NCI-H1436 (cell line): ENCODE measurements at regions not wholly inside any gene's neighbourhood (a gene's known extent, or its start where the extent isn't known, plus 50 kb on each side); places are given as distances from the start of the nearest gene placed in this dataset.

ENCODE experiments used
- DNase-seq: peaks from one replicate; lab custom pipeline; 2025; lab: John Stamatoyannopoulos, UW

DNA sequence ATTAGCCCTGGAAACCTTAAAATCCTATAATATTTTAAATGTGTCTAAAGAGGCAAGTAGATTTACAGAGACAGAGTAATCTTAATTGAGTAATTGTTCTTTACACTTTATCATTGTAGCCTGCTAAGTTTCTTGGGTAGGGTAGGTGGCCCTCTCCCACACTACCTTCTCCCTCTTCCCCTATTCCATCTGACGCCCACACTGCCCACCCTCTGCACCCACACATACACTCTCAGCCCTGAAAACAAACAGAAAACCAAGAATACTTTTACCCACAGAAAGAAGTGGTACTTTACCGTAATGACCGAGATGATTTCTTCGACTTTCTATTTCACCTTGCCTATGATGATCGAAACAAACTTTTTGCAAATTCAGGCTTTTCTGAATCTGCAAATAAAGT is 320.4 kb upstream of the OBI1 start:
- DNase-seq: no peak

DNA sequence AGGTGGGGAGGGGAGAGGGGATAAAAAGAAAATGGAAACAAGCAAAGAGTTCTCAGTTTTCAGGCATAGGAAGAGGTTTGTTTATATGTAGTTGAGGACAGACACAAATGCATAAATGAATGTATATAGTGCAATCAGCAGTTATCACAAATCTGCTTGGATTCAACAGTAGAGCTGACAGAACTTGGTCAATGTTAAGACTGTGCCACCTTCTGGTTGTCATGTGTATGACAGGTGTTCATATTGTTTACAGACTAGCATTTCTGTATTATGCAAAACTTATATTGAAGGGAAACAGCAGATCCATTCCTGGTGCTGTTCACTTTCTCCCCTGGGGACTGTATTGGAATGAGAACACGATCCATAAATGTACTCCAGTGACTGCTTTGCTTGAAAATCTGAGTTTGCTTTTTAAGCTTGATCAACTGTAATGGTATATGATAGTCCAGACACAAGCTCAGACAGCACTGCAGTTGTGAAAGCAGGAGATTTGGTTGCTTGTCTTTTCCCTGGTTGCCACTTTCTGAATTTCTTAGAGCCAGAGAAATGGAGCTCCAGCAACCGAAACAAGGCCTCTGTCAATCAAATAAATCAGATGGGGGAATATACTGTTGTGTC is 319.5 kb upstream of the OBI1 start:
- peak; percentile 52 for DNase-seq

DNA sequence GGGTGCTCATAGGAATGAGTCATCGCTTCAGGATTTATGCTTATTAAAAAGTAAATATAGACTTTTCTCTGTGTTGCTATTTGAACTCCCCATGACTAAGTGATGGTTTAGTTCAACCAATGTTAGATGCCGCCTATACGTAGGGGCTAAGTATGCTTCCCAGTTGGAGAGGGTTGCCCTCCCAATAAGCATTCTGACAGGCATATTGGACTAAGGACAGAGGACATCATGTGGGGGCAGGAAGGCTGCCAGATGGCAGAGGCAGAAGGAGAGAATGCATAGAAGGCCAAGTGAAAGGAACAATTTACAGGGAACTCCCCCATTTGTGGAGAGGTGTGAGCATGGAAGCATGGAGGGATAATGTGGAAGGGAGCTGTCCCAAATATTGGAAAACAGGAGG is 318.4 kb upstream of the OBI1 start:
- DNase-seq: no peak

DNA sequence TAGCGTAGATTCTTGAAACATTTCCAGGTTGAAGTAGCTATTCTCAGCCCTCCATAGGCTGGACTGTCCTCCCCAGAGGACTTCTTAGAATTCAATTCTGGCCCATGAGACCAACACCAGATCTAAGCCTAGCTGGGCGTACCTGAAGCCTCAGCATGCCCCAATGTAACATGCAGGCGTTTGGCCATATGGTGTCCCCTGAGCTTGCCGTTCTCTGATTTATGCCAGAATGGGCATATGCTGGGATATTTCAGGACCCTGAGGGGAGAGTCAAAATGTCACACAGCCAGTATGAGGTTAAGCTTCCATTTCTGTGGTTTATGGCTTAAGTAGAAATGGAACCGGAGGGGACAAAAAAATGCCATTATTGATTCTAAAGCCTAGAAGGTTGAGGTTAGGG is 317.7 kb upstream of the OBI1 start:
- no peak for DNase-seq

DNA sequence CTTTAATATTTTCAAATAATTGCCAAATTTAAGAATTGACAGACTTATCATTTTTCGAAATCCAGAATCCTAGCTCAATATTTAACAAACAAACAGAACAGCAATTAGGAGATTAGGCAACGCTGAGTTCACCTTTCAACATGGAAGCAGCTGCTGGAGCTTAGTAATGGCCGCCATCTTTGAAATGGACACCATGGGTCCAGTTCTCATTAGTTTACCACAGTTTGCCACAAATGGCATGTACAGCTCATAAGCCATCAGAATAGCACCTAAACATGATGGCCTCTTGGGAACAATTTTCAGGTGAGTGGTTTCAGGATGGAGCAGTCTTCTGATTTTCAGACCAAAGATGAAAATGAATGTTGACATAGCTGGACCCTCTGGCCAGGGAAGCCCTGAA is 313.6 kb upstream of the OBI1 start:
- no peak for DNase-seq

DNA sequence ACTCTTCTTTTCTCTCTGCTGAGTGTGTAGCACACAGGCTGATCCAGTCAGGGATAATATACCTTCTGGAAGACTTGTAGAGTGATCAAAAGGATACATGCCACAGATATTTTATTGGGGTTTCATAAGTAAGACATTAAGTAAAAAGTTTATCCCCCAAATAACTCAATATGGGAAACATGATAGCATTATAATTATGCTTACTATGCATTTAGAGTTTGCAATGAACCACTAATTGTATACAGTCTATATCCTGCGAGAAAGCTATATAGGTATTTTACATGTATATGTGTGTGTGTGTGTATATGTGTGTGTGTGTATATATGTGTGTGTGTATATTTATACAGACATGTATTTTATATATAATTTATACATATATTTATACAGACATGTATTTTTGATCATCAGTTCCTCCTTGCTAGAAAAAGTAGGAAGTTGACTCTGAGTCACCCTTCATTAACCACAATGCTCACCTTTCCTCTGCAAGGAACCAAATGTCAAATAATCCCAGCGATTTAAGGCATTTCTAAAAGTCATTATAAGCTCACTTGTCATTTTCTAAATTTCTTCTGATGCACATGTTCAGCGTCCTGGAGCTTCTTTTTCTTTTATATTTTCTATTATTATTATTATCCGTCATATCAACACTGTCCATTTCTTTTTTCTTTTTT is 312.5 kb upstream of the OBI1 start:
- DNase-seq: no peak

DNA sequence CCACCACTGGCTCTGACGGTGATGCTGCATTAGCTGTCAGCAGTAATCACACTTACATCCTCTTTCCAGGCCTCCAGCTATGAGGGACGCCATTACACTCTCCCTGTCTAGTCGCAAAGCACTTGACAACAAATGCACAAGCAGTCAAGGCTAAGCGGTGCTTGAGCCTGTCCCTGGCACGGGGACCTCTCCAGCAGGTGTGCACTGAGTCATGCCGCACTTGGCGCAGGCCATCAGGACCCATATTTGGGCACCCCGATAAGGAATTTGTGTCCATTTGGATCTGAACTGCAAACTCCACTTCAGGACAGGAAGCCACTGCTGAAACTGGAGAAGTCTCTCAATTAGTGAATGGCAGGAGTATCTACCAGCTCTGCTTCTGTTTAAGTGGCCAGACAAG is 301.9 kb upstream of the OBI1 start:
- DNase-seq: no peak

DNA sequence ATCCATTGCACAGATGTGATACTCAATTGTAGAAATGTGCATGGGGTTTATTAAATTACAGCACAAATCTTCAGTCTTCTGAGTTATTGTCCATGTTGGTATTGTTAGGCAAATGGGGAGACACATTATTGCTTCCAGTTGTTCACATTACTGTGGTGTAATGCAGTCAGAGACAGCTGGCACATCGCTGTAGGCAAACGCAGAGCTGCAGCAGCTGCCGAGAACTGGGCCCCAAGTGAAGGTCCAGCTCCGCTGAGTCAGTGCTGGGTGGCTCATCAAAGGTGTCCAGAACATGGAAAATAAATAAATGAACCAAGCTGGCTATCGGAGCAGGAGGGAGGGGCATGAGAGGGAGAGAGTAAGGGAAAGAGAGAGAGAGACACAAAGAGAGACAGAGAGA is 299.1 kb upstream of the OBI1 start:
- DNase-seq: no peak

DNA sequence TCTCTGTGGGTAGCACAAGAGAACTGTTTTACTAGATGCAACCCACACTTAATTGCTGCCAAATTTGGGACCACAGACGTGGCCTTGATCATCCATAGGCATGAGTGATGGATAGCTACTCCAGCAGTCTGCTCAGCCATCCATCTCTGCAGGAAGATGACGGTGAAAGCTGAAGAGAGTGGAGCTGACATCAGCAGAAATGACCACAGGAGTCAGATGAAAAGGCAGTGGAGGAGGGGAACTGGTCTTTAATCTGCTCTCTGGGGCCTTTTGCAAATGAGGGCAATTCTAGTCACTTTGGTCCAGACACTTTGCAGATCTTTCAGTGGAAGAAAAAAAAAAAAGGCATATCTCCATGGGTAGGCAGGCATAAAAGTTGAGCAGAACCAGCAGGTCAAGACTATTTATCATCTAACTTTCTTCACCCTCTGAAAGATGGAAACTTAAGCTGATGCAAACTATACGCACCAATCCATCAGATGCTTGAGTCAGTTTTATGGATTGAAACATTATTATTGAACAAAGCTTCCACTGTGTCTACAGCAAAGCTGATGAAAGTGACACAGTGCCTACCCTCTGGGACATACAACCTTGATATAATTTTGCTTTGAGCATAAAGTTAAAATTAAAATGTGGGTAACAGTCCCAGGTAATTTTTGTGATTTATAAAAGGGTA is 281.6 kb upstream of the OBI1 start:
- no peak for DNase-seq

DNA sequence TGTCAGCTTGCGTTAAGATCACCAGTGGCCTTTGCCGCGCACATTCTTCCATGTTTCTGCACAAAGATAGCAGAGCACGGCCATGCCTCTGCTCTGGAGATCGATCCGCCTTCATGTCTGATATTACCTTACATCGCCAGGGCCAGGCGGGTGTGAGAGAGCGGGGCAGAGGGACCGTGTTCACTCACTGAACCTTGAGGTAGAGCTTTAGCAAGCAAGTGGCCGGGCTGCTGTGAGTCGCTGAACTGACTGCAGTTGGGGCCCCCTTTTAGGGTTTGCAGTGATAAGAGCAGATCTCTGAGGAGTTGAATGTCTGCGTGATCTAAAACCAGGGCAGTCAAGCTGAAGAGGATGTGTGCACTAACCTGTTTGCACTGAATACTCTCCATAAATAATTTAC is 275.4 kb upstream of the OBI1 start:
- DNase-seq: no peak

DNA sequence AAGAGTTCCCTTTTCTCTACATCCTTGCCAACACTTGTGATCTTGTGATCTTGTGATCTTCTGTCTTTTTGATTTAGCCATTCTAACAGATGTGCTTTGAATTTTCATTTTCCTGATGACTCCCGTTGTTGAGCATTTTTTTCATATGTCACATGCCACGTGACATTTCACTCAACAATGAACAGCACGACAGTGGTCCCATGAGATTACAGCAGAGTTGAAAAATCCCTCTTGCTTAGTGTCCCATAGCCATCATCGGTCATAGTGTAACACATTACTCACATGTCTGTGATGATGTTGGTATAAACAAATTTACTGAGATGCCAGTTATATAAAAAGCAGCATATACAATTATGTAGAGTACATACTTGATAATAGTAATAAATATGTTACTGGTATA is 256.1 kb upstream of the OBI1 start:
- no peak for DNase-seq

DNA sequence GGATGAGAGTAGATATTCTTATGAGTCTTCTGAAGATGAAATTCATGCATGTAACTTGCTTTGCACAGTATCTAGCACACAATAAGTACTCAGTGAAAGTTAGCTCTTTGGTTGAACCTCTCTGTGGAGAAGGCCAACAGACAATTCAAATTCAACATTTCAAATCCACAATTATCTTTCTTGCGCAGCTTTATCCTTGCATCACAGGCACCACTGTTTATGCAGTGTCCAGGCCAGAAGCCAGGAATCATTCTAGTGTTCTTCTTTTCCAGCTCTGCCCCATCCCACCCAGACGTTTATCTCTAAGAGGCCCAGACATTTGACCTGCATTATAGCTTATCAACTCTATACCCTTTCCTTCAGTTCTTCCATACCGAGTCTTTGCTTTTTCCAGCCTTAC is 254.7 kb upstream of the OBI1 start:
- DNase-seq: no peak

DNA sequence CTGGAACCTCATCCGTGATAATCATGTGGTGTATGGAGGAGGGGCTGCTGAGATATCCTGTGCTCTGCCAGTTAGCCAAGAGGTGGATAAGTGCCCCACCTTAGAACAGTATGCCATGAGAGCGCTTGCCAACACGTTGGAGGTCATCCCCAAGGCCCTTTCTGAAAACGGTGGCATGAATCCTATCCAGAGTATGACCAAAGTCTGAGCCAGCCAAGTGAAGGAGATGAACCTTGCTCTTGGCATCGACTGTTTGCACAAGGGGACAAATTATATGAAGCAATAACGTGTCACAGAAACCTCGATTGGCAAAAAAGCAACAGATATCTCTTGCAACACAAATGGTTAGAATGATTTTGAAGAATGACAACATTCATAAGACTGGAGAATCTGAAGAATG is 251.2 kb upstream of the OBI1 start:
- DNase-seq: no peak

DNA sequence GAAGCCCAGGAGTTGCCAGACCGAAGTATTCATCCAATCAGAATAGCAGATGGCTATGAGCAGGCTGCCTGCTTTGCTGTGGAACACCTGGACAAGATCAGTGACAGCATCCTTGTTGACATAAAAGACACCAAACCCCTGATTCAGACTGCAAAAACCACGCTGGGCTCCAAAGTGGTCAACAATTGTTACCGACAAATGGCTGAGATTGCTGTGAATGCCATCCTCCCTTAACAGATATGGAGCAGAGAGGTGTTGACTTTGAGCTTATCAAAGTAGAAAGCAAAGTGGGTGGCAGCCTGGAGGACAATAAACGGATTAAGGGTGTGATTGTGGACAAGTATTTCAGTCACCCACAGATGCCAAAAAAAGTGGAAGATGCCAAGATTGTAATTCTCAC is 250.3 kb upstream of the OBI1 start:
- DNase-seq: no peak

DNA sequence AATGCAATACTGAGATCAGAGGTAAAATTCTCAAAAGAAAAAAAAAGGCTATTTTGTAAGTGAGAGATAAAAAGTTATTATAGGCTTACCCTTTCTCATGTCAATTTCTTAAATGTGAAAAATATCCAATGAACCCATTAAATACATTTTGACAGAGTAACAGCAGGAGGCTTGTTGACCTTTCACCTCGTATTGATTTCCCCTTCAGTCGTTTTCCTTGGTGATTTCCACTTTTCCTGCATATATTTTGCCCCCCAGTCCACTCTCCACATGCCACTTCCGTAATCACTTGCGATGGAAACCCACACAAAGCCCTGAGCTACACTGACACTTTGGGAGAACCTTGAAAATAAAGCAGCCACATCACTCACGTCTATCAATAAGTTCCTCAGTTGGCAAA is 248.1 kb upstream of the OBI1 start:
- DNase-seq: no peak

DNA sequence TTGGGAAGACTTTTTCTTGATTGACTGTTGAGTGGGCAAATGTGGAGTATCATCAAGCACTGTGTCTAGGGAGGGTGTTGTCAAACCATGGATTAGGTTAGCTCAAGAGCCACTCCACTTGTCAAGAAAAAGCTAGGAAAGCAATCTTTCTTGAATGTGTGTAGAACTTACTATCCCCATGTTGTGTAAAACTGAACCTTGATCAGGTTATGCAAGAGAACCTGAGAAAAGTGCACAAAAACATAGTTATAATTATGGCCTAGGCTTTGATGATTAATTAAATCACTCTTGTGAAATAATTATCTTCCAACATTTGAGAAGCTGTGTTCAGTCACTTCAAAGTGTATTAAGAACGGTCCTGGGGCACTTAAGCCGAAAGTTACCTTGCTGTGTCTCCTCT is 238.2 kb upstream of the OBI1 start:
- DNase-seq: no peak

DNA sequence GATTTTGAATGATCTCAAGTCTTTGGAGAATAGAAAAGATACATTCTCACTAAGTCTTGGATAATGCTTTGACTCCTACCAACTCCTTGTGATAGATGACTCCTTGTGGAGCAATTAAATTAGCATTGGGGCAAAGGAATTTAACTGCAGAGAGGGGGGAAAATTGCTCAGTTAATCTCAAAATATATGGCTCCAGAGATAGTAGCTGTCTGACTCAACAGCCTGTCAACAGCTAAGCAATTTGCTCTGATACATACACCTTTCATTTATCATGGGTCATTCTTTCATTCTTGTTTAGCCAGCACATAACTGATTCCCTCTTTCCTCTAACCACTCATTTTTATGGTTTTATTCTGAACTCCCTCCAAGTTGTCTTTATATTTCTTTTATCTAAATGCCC is 225.6 kb upstream of the OBI1 start:
- no peak for DNase-seq

DNA sequence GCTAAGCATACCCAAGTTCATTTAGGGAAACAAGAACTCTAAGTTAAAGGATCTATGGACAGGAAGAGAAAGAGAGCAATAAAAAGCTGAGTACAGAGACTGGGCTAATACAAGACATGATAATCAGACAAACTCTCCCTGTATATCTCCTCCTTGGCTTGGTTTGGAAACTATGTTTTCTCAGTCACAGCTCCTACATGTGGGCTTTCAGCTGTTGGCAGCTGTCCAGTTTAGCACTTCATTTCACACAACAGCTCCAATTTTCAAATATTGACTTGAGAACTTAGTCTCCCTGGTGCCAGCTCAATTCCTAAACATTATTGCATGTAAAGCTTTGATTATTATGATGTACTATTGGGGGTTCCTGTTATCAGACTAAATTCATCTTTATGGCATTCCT is 222.8 kb upstream of the OBI1 start:
- peak; percentile 64 for DNase-seq

DNA sequence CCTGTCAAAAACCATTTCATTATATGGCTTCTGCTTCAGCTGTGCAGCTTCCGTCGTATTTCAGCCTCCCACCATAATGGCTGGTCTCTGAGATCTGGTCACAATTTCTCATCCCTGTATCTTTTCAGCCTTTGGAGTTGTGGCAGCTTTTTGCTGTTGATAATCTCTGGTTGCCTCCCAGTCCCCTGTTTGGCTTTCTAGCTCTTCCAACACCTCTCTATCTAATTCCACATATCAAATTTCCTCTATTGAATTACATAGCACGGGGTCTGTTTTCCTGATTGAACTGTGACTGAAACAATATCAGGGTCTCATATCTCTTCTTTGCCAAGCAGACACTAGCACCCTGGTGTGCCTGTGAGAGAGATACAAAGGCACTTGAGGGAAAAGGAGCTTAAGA is 222.1 kb upstream of the OBI1 start:
- peak; percentile 4 for DNase-seq

DNA sequence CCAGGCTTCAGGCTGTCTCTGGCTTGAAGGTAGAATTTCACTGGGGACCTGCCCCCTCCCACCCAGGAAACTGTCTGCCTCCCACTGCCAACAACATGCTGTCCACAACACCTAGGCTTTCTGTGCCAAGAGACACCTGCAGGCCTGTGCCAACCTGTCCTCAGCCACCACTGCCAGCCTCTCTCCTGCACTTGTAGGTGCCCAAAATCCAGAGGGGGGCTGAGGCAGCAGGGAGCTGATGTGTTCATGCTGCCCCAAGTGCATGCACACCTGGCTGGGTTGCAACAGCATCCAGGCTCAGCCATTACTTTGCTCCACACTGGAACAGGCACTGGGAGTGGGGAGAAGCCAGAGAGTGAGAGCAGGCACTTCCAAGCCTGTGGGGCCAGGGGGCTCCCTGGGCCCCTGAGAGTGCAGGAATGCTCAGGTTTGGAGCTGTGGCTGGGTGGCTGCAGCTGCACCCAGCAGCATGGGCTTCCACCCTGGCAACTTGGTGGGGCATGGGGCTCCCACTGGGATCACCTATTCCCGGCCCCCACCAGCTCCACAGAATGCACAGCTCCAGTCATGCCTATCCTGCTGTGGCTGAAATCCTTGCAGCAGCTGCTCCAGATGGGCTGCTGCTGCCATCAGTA is 218.1 kb upstream of the OBI1 start:
- no peak for DNase-seq

DNA sequence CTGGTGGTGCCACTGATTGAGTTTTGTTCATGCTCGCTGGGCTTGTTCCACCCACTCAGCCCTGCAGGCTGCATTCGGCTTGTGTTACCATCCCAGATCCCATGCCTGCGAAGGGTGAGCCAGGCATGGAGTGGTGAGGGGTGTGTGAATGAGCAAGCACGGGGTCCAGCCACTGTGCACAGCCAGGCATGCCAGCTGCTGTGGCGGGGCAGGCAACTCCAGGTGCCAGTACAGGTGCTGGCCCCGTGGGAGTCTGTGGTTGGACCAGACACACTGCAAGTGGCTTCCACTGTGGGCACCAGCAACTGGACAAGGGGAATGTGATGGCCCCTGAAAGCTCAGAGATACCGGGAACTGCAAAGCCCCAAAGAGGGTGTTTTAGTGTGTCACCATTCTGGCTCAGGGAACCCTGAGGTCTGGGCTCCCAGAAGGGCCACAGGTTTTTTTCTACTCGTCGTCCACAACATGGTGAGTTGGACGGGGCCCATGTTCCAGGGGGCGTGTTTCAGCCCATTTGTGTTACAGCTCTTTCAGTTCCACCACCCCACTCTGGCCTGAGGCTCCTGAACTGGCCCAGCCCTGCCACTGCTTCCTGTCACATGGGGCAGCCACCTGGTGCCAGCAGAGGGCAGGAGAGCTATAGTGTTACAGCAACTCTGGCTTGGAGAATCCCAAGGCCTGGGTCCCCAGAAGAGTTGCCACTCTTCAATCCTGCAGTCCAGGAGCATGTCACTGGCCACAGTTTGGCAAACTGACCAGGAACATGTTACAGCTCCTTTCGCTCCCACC is 217.0 kb upstream of the OBI1 start:
- peak; percentile 2 for DNase-seq

DNA sequence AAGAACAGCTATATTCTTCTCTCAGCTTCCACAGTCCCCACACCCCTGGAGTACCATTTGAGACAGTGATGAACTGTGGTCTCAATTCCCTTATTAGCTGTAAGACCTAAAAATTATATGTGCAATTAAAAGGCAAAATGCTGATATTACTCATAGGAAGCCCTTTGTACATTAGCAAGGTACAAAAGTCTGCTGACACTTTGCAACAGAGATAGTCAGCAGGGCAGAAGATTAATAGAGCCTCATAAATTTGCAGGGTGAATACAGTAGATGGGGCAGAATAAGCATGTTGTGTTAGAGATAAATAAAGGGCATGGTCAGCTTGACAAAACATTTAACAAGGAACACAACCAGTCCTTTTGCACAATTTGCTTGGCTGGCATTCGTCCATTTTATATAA is 210.0 kb upstream of the OBI1 start:
- DNase-seq: no peak

DNA sequence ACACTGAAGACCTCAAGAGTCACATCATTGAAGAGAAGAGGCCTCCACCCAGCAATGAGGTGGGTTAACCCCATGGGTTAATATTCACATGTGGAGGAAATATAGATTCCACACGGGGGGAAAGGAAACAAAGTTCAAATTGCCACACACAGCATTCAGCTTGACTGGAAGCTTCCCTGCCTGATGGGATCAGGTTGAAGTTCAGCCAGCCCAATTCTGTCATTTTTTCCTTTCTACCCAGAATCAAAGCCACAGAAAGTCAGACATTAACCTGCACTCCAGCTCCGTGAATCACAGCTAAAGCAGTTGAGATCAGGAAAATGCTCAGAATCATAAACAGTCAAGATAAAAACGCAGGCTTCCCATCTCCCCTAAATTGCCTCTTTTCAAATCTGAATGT is 208.7 kb upstream of the OBI1 start:
- no peak for DNase-seq
